ENCODE measurements at regions not wholly inside any gene's neighbourhood (a gene's known extent, or its start where the extent isn't known, plus 50 kb on each side); places are given as distances from the start of the nearest gene placed in this dataset.
"Not testable (repeated sequence)": the region's sequence is repeated elsewhere in the genome, so short reads cannot be mapped to it uniquely, and the experiment has no call there.

- not testable (repeated sequence) for H3K4me3 ChIP-seq, H3K27ac ChIP-seq
These were observed 159.4 kb downstream of the POTEB start for GRCh38 chr15:21718108-21718507.

- H3K27ac ChIP-seq, H3K4me3 ChIP-seq: not testable (repeated sequence)
These were observed 159.9 kb downstream of the POTEB start for GRCh38 chr15:21717661-21718060.

GRCh38 chr15:21705480-21705879, 172.1 kb downstream of the POTEB start:
- H3K4me3 ChIP-seq, H3K27ac ChIP-seq: not testable (repeated sequence)

- H3K4me3 ChIP-seq, H3K27ac ChIP-seq: not testable (repeated sequence)
These were observed 178.9 kb downstream of the POTEB start for GRCh38 chr15:21698620-21699019.

GRCh38 chr15:21695089-21695488, 182.4 kb downstream of the POTEB start:
- not testable (repeated sequence) for H3K27ac ChIP-seq, H3K4me3 ChIP-seq

- H3K4me3 ChIP-seq = not testable (repeated sequence)
These were observed 184.9 kb downstream of the POTEB start for GRCh38 chr15:21692471-21693102.

GRCh38 chr15:21656798-21657397, 216.6 kb upstream of the POTEB3 start:
- H3K4me3 ChIP-seq, H3K27ac ChIP-seq: not testable (repeated sequence)

More at GRCh38 chr15:21692471-21693102, 184.9 kb downstream of the POTEB start:
- not testable (repeated sequence) for H3K27ac ChIP-seq

- H3K4me3 ChIP-seq, H3K27ac ChIP-seq: not testable (repeated sequence)
These were observed 215.9 kb upstream of the POTEB3 start for GRCh38 chr15:21656114-21656746.

- H3K27ac ChIP-seq, H3K4me3 ChIP-seq: not testable (repeated sequence)
These were observed 213.4 kb upstream of the POTEB3 start for GRCh38 chr15:21653707-21654106.

GRCh38 chr15:21638770-21639169, 198.5 kb upstream of the POTEB3 start:
- H3K27ac ChIP-seq, H3K4me3 ChIP-seq: not testable (repeated sequence)

- not testable (repeated sequence) for H3K27ac ChIP-seq, H3K4me3 ChIP-seq
These were observed 186.4 kb upstream of the POTEB3 start for GRCh38 chr15:21626694-21627093.

GRCh38 chr15:21609223-21609622, 168.9 kb upstream of the POTEB3 start:
- not testable (repeated sequence) for H3K4me3 ChIP-seq, H3K27ac ChIP-seq

GRCh38 chr15:21565426-21565825, 125.1 kb upstream of the POTEB3 start:
- not testable (repeated sequence) for H3K4me3 ChIP-seq, H3K27ac ChIP-seq

- not testable (repeated sequence) for H3K4me3 ChIP-seq, H3K27ac ChIP-seq
These were observed 111.5 kb upstream of the POTEB3 start for GRCh38 chr15:21551809-21552208.

GRCh38 chr15:21546182-21546903, 106.0 kb upstream of the POTEB3 start:
- not testable (repeated sequence) for H3K27ac ChIP-seq

GRCh38 chr15:21532785-21533184, 92.5 kb upstream of the POTEB3 start:
- H3K4me3 ChIP-seq, H3K27ac ChIP-seq: not testable (repeated sequence)

More at GRCh38 chr15:21546182-21546903, 106.0 kb upstream of the POTEB3 start:
- H3K4me3 ChIP-seq = not testable (repeated sequence)

GRCh38 chr15:21516248-21516647, 75.9 kb upstream of the POTEB3 start:
- not testable (repeated sequence) for H3K4me3 ChIP-seq, H3K27ac ChIP-seq

- H3K27ac ChIP-seq, H3K4me3 ChIP-seq: not testable (repeated sequence)
These were observed 75.0 kb upstream of the POTEB3 start for GRCh38 chr15:21515296-21515695.

GRCh38 chr15:21503021-21503420, 62.7 kb upstream of the POTEB3 start:
- not testable (repeated sequence) for H3K4me3 ChIP-seq, H3K27ac ChIP-seq

Data from skin epidermis (tissue), 12 donors.